PFSK-1 (cell line): ENCODE measurements at regions not wholly inside any gene's neighbourhood (a gene's known extent, or its start where the extent isn't known, plus 50 kb on each side); places are given as distances from the start of the nearest gene placed in this dataset.

Experiments
- FOXP2 ChIP-seq: optimal IDR thresholded peaks from 2 replicates; pipeline ENCODE3; 2011; ENCODE audit warnings: borderline replicate concordance, control low read depth, inconsistent platforms; ENCODE audit not compliant: insufficient read depth; ENCODE audit errors: extremely low read length, extremely low read depth
- POLR2AphosphoS5 ChIP-seq: IDR thresholded peaks from 2 replicates; pipeline ENCODE4 v1.6.1; 2012; ENCODE audit warnings: low read depth, mild to moderate bottlenecking, control low read depth, low read length, moderate library complexity
- SIN3A ChIP-seq: IDR thresholded peaks from 2 replicates; pipeline ENCODE4 v1.6.1; 2012; ENCODE audit warnings: mild to moderate bottlenecking, low read length, moderate library complexity, borderline replicate concordance; ENCODE audit not compliant: insufficient read depth
- TAF1 ChIP-seq: IDR thresholded peaks from 2 replicates; pipeline ENCODE4 v1.6.1; 2012; ENCODE audit warnings: low read length, control low read depth, borderline replicate concordance; ENCODE audit not compliant: insufficient read depth
- TF ChIP-seq, protein P1 (sequence below), 2 experiments: IDR thresholded peaks; 2 replicates each; pipeline versions ENCODE4 v1.6.1 to v1.8.0; 2011 to 2012; ENCODE audit warnings: low read depth in 2 of 2, low read length in 2 of 2, control low read depth in 1 of 2, inconsistent platforms in 1 of 2, mild to moderate bottlenecking in 1 of 2, moderate library complexity in 1 of 2; ENCODE audit not compliant: insufficient read depth in 1 of 2

DNA sequence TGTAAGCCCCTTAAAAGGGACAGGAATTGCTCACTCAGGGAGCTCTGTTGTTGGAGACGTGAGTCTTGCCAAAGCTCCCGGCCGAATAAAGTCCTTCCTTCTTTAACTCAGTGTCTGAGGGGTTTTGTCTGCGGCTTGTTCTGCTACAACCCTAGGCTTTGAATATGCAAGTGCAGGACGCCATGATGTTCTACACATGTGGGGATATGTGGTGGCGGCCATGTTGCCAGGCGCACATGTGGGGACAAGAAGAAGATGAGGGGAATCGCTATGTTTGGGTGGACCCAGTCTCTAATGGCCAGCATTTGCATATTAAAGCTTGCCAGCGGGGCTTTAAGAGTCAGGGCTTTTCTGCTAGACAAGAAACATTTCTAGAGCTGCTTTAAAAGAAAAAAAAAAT, 96.8 kb upstream of the CA10 start:
- no peak for TF ChIP-seq TAF1
- TF ChIP-seq, protein P1, sequence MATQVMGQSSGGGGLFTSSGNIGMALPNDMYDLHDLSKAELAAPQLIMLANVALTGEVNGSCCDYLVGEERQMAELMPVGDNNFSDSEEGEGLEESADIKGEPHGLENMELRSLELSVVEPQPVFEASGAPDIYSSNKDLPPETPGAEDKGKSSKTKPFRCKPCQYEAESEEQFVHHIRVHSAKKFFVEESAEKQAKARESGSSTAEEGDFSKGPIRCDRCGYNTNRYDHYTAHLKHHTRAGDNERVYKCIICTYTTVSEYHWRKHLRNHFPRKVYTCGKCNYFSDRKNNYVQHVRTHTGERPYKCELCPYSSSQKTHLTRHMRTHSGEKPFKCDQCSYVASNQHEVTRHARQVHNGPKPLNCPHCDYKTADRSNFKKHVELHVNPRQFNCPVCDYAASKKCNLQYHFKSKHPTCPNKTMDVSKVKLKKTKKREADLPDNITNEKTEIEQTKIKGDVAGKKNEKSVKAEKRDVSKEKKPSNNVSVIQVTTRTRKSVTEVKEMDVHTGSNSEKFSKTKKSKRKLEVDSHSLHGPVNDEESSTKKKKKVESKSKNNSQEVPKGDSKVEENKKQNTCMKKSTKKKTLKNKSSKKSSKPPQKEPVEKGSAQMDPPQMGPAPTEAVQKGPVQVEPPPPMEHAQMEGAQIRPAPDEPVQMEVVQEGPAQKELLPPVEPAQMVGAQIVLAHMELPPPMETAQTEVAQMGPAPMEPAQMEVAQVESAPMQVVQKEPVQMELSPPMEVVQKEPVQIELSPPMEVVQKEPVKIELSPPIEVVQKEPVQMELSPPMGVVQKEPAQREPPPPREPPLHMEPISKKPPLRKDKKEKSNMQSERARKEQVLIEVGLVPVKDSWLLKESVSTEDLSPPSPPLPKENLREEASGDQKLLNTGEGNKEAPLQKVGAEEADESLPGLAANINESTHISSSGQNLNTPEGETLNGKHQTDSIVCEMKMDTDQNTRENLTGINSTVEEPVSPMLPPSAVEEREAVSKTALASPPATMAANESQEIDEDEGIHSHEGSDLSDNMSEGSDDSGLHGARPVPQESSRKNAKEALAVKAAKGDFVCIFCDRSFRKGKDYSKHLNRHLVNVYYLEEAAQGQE (IDR thresholded peaks at IDR 0.05; ENCODE audit: insufficient read depth in 1 of 2, low read depth in 2 of 2, low read length in 2 of 2) = no peak
- no peak for TF ChIP-seq SIN3A

DNA sequence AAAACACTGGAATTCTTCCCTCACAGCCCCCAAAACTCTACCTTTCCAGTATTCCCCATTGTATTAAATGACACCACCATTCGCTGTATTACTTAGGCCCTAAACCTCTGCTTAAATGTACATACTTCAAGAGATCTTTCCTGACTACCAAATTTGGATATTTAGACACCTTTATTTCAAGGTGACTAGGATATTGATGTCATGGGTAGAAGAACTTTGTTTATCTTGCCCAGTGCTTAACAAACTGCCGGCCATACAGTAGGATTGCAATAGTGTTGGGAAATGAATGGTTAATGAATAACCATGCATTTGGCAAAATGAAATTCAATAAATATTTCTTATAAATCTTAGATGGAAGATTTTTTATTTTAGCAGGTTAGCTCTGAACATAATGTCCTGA, 86.2 kb upstream of the CA10 start:
- no peak for TF ChIP-seq TAF1
- TF ChIP-seq SIN3A = no peak
- no peak for TF ChIP-seq FOXP2
- TF ChIP-seq, protein P1 (IDR thresholded peaks at IDR 0.05; ENCODE audit: insufficient read depth in 1 of 2, low read depth in 2 of 2, low read length in 2 of 2) = no peak
- no peak for TF ChIP-seq POLR2AphosphoS5

DNA sequence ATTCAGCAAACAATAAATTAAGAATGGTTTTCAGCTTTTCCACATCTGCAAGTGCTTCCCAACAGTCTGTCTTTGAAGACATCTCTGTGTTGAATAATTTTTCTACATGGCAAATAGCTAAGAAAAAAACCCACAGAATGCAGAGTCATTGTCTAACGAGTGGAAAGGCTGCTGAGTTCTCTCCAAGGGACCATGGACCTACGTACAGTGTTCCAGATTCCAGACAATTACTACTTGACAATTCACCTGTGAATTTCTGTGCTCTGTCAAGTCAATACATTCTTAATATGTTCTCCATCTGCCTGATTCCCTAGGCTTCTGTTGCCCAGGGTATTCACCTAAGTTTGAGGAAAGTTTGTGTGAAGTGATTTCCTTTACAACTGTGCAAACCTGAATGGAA, 83.8 kb upstream of the CA10 start:
- no peak for TF ChIP-seq FOXP2
- TF ChIP-seq TAF1 = no peak
- no peak for TF ChIP-seq POLR2AphosphoS5
- no peak for TF ChIP-seq SIN3A
- TF ChIP-seq, protein P1 (IDR thresholded peaks at IDR 0.05; ENCODE audit: insufficient read depth in 1 of 2, low read depth in 2 of 2, low read length in 2 of 2) = no peak

DNA sequence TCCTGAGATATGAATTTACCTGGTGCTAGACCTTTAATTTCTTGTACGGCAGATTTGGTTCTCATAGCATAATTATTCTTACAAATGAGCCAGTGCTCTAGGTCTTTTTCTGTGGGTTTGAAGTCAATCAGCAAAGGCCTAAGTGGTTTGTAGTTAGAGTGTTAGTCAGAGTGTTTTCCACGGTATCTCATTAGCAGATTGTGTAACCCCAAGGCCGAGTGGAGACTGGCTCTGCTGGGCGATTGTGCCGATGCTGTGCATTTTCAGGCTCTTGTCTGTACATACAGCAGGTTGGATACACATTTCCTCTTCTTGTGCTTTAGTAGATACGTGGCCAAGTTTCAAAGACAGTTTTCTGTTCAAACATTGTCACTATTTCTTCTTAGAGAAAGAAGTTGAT, 78.6 kb upstream of the CA10 start:
- TF ChIP-seq FOXP2 (no peak), TAF1 (no peak), POLR2AphosphoS5 (no peak), SIN3A (no peak)
- TF ChIP-seq, protein P1 (IDR thresholded peaks at IDR 0.05; ENCODE audit: insufficient read depth in 1 of 2, low read depth in 2 of 2, low read length in 2 of 2) = no peak

DNA sequence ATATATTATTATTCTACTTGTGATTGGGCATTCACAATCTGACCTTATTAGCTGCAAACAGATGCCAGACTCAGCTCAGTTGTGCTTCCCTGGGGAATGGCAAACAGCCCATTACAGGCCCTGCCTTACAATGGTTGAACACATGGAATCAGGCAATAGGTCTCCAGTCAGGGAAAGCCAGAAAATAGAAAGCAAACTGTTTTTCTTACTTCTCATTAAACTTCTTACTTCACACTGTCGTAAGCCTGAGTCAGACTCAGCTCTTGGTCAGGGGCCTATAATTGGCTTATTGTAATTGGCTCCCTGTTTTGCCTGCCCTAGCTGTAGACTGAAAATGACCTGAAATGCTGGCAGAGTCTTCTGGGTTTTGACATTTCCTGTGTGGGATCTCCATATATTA, 77.0 kb upstream of the CA10 start:
- TF ChIP-seq SIN3A (no peak), TAF1 (no peak), FOXP2 (no peak), POLR2AphosphoS5 (no peak)

DNA sequence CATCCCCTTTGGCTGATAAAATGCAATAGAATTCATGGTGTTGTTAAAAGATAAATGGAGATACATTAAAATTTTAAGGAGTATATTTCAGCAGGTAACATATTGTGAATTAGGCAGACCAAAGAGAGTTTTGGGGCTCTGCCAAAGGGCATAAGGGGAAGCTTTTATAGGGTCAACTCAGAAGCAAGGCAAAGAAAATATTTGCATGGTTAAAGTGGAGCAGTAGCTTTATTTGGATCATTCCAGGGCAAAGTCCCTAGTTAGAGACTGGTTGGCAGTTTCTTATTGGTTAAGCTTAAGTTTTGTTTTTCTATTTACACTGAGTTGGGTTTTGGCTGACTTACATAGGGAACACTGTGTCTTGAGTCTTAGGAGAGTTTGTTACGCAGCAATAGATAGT, 75.1 kb upstream of the CA10 start:
- TF ChIP-seq FOXP2 = no peak
- TF ChIP-seq, protein P1 (IDR thresholded peaks at IDR 0.05; ENCODE audit: insufficient read depth in 1 of 2, low read depth in 2 of 2, low read length in 2 of 2) = no peak
- no peak for TF ChIP-seq POLR2AphosphoS5
- no peak for TF ChIP-seq TAF1
- TF ChIP-seq SIN3A = no peak
